ENCODE measurements at regions not wholly inside any gene's neighbourhood (a gene's known extent, or its start where the extent isn't known, plus 50 kb on each side); places are given as distances from the start of the nearest gene placed in this dataset.

GRCh38 chr6:143569040-143569439, 57.5 kb upstream of the FUCA2 start:
- CTCF ChIA-PET, result interaction anchor here (0.8 kb wide), 1 partner anchor 1094 kb away, joined by 5 read pairs; no protein-coding TSS in a partner anchor

GRCh38 chr6:143564484-143565017, 53.0 kb upstream of the FUCA2 start:
- H3K4me1 ChIP-seq (replicated peaks; ENCODE audit: insufficient read depth), result no peaks in the 10 kb centered on the region
- intact Hi-C loops (cut with micrococcal nuclease; ENCODE audit: unreplicated experiment), result no loop called here
- no peak overlapping the region for H3K4me3 ChIP-seq
- no peak overlapping the region for H3K27ac ChIP-seq
- no peak overlapping the region for H3K4me2 ChIP-seq
- H3K9me3 ChIP-seq (ENCODE audit: insufficient read depth, low read depth), result no peaks in the 10 kb centered on the region
- no peak for TF ChIP-seq EZH2 (IDR thresholded peaks at IDR 0.05; ENCODE audit: low read depth)
- no peak for TF ChIP-seq CTCF (conservative IDR thresholded peaks at IDR 0.05)
- no peaks in the 10 kb centered on the region for H3K27me3 ChIP-seq (ENCODE audit: insufficient read depth, low read depth)
- ChIA-PET CTCF (no interaction called here), POLR2A (ENCODE audit: unreplicated experiment) (no interaction called here)
- BruUV-seq (replicated peaks), result no TSS peak
- no peaks in the 10 kb centered on the region for H3F3A ChIP-seq (ENCODE audit: insufficient read depth, low read depth)
- no peak for DNase-seq
- no peaks in the 10 kb centered on the region for H4K20me1 ChIP-seq (ENCODE audit: insufficient read depth)
- no peaks in the 10 kb centered on the region for H3K36me3 ChIP-seq (ENCODE audit: low read depth)
- no peaks in the 10 kb centered on the region for H3K9me2 ChIP-seq (ENCODE audit: insufficient read depth)
- H3K79me2 ChIP-seq (ENCODE audit: low read depth), result no peaks in the 10 kb centered on the region
- H2AFZ ChIP-seq, result no peak overlapping the region

More at GRCh38 chr6:143569040-143569439, 57.5 kb upstream of the FUCA2 start:
- Histone ChIP-seq H3K9me2 (ENCODE audit: insufficient read depth) (no peaks in the 10 kb centered on the region), H3K4me1 (replicated peaks; ENCODE audit: insufficient read depth) (no peaks in the 10 kb centered on the region), H4K20me1 (ENCODE audit: insufficient read depth) (no peaks in the 10 kb centered on the region), H3K9me3 (ENCODE audit: insufficient read depth, low read depth) (no peaks in the 10 kb centered on the region), H2AFZ (no peak overlapping the region), H3F3A (ENCODE audit: insufficient read depth, low read depth) (no peaks in the 10 kb centered on the region), H3K27me3 (ENCODE audit: insufficient read depth, low read depth) (no peaks in the 10 kb centered on the region), H3K79me2 (ENCODE audit: low read depth) (no peaks in the 10 kb centered on the region), H3K36me3 (ENCODE audit: low read depth) (no peaks in the 10 kb centered on the region), H3K4me2 (no peak overlapping the region), H3K4me3 (no peak overlapping the region), H3K27ac (no peak overlapping the region)
- TF ChIP-seq EZH2 (IDR thresholded peaks at IDR 0.05; ENCODE audit: low read depth) (no peak), CTCF (conservative IDR thresholded peaks at IDR 0.05) (no peak)
- intact Hi-C loops (cut with micrococcal nuclease; ENCODE audit: unreplicated experiment), result no loop called here
- no peak for DNase-seq
- POLR2A ChIA-PET (ENCODE audit: unreplicated experiment), result no interaction called here
- BruUV-seq (replicated peaks), result no TSS peak

- ChIA-PET POLR2A (ENCODE audit: unreplicated experiment) (no interaction called here), CTCF (no interaction called here)
- Histone ChIP-seq H3K79me2 (ENCODE audit: low read depth) (no peaks in the 10 kb centered on the region), H3K4me2 (no peak overlapping the region), H3K4me3 (no peak overlapping the region), H2AFZ (no peak overlapping the region), H3K9me3 (ENCODE audit: insufficient read depth, low read depth) (no peaks in the 10 kb centered on the region), H3K36me3 (ENCODE audit: low read depth) (no peaks in the 10 kb centered on the region), H3K27ac (no peak overlapping the region), H3K27me3 (ENCODE audit: insufficient read depth, low read depth) (no peaks in the 10 kb centered on the region), H3K4me1 (replicated peaks; ENCODE audit: insufficient read depth) (no peaks in the 10 kb centered on the region), H3F3A (ENCODE audit: insufficient read depth, low read depth) (no peaks in the 10 kb centered on the region), H4K20me1 (ENCODE audit: insufficient read depth) (no peaks in the 10 kb centered on the region), H3K9me2 (ENCODE audit: insufficient read depth) (no peaks in the 10 kb centered on the region)
- no TSS peak for BruUV-seq (replicated peaks)
- intact Hi-C loops (cut with micrococcal nuclease; ENCODE audit: unreplicated experiment), result no loop called here
- TF ChIP-seq EZH2 (IDR thresholded peaks at IDR 0.05; ENCODE audit: low read depth) (no peak), CTCF (conservative IDR thresholded peaks at IDR 0.05) (no peak)
- DNase-seq, result no peak
These were observed 50.6 kb upstream of the FUCA2 start for GRCh38 chr6:143562143-143562542.
